Esophagus muscularis mucosa (tissue), 4 donors: ENCODE measurements at regions not wholly inside any gene's neighbourhood (a gene's known extent, or its start where the extent isn't known, plus 50 kb on each side); places are given as distances from the start of the nearest gene placed in this dataset.
A peak's percentile ranks its signal among the peaks of the same experiment; 100 is the strongest.

Experiments
- DNase-seq: peaks from one replicate; pipeline ENCODE4 v3.0.0-alpha.2; 2017; ENCODE audit errors: extremely low spot score
- H3K27ac ChIP-seq, 4 donors: fragments of 200-600 bp; sonication (generic); replicated peaks in 1 of 4; 1 replicate in 3 of 4; 2 replicates in 1 of 4; pipeline ENCODE4 v1.5.1; 2016 to 2019; ENCODE audit warnings: mild to moderate bottlenecking in 1 of 4
- H3K27me3 ChIP-seq, 4 donors: fragments of 200-600 bp; sonication (generic); one replicate each; pipeline versions ENCODE4 v1.5.1 to v1.6.0; 2016 to 2019
- H3K36me3 ChIP-seq, 4 donors: fragments of 200-600 bp; sonication (generic); one replicate each; pipeline ENCODE4 v1.5.1; 2016 to 2019
- H3K4me1 ChIP-seq, 4 donors: fragments of 200-600 bp; sonication (generic); one replicate each; pipeline ENCODE4 v1.5.1; 2016 to 2019
- H3K4me3 ChIP-seq, 4 donors: fragments of 200-600 bp; sonication (generic); 1 replicate in 2 of 4; 2 replicates in 2 of 4; pipeline ENCODE4 v1.5.1; 2016 to 2019; ENCODE audit warnings: mild to moderate bottlenecking in 4 of 4, moderate library complexity in 1 of 4
- H3K9me3 ChIP-seq, 4 donors: fragments of 200-600 bp; sonication (generic); 1 replicate in 3 of 4; 2 replicates in 1 of 4; pipeline ENCODE4 v1.5.1; 2016 to 2019
- EP300 ChIP-seq: sonication (generic); formaldehyde crosslinking; IDR thresholded peaks from one replicate; pipeline ENCODE4 v1.6.1; 2017; ENCODE audit warnings: antibody characterized with exemption
- POLR2A ChIP-seq: fragments of 450-650 bp; IDR thresholded peaks from one replicate; pipeline ENCODE4 v1.6.1; 2017; ENCODE audit warnings: antibody characterized with exemption, moderate library complexity, mild to moderate bottlenecking, low read depth
- POLR2AphosphoS5 ChIP-seq, 2 donors: sonication (generic); formaldehyde crosslinking; IDR thresholded peaks; one replicate each; pipeline ENCODE4 v1.6.1; 2017; ENCODE audit warnings: antibody characterized with exemption in 2 of 2
- WGBS: methylation state at CpG from one replicate; pipeline ENCODE4 v1.1.5; 2018; 5-methylcytosine and 5-hydroxymethylcytosine counted together
- intact Hi-C: fragments of 100-400 bp; cut with DNase I; formaldehyde crosslinking; loops from one replicate; pipeline ENCODE4 v1.15.1; 2023
- TF ChIP-seq, protein P1 (sequence below), 3 experiments: fragments of 200-600 bp in 2 of 3; fragments of 450-650 bp in 1 of 3; sonication (generic) in 2 of 3; IDR thresholded peaks; one replicate each; pipeline ENCODE4 v1.5.1; 2017 to 2019; ENCODE audit warnings: antibody characterized with exemption in 3 of 3, mild to moderate bottlenecking in 2 of 3, moderate library complexity in 1 of 3

DNA sequence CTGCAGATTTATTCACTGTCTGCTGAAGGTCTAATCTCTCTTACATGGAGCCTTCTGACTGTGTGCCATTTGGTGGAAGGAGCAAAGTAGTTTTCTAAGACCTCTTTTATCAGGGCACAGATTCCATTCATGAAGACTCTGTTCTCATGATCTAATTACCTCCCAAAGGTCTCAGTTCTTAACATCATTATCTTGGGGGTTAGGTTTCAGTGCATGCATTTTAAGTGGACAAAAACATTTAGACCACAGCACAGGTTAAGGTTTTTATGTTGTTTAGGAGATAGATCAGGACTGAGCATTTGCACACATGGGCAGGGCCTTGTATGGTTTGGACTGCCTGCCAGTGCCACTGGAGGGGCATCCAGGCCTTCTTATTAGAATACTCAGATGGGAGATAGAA is 746.1 kb downstream of the C12orf50 start:
- no peaks in the 10 kb centered on the region for H3K36me3 ChIP-seq
- no peak for DNase-seq
- no peaks in the 10 kb centered on the region for H3K4me1 ChIP-seq
- no peak overlapping the region for H3K27ac ChIP-seq
- H3K27me3 ChIP-seq = no peaks in the 10 kb centered on the region
- intact Hi-C loops = no loop called here
- TF ChIP-seq EP300 = no peak
- no peaks in the 10 kb centered on the region for H3K9me3 ChIP-seq
- no peak overlapping the region for H3K4me3 ChIP-seq

DNA sequence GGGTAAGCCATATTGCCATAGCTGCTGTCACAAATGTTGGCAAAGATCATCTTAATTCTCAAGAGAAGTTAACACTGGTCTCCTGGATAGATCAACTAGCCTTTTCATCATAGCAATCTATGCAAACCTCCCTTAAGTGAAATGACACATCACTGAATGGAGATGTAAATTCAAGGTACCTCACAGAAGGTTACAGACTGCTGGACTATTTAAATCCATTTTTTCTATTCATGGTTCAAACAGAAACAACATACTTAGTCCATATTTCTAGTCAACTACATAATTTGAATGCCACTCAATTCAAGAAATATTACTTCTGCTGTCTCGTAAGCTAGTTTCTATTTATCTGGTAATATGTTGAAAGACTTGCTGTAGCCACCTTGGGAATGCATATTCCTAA is 748.3 kb downstream of the C12orf50 start:
- no peaks in the 10 kb centered on the region for H3K36me3 ChIP-seq
- no peaks in the 10 kb centered on the region for H3K4me1 ChIP-seq
- no peak overlapping the region for H3K4me3 ChIP-seq
- H3K9me3 ChIP-seq = no peaks in the 10 kb centered on the region
- H3K27me3 ChIP-seq = no peaks in the 10 kb centered on the region
- H3K27ac ChIP-seq = no peak overlapping the region
- TF ChIP-seq POLR2A (no peak), POLR2AphosphoS5 (IDR thresholded peaks at IDR 0.05) (no peak), EP300 (no peak)
- TF ChIP-seq, protein P1, sequence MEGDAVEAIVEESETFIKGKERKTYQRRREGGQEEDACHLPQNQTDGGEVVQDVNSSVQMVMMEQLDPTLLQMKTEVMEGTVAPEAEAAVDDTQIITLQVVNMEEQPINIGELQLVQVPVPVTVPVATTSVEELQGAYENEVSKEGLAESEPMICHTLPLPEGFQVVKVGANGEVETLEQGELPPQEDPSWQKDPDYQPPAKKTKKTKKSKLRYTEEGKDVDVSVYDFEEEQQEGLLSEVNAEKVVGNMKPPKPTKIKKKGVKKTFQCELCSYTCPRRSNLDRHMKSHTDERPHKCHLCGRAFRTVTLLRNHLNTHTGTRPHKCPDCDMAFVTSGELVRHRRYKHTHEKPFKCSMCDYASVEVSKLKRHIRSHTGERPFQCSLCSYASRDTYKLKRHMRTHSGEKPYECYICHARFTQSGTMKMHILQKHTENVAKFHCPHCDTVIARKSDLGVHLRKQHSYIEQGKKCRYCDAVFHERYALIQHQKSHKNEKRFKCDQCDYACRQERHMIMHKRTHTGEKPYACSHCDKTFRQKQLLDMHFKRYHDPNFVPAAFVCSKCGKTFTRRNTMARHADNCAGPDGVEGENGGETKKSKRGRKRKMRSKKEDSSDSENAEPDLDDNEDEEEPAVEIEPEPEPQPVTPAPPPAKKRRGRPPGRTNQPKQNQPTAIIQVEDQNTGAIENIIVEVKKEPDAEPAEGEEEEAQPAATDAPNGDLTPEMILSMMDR (IDR thresholded peaks at IDR 0.05) = no peak
- intact Hi-C loops = no loop called here
- WGBS = 88% methylated on average over 1 of the region's 1 CpG
- DNase-seq = no peak

DNA sequence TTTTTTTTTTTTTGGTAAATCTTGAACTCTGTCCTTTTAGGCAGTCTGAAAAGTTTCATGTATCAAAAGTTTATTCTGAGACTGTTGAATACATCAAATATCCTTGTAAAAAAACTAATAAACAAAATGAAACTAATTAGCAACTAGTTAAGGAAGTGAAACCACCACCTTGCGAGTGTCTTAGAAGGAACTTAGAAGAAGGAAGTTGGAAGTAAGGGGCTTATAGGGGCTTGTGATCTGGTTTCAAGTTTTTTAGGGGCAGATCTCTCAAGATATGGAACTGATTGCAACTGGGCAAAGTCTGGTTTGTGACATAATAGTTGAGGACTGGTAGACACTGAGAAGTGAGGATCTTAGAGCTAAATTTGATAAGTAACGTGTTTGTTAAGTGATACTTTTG is 748.8 kb downstream of the C12orf50 start:
- TF ChIP-seq POLR2AphosphoS5 (IDR thresholded peaks at IDR 0.05) (no peak), EP300 (no peak), POLR2A (no peak)
- TF ChIP-seq, protein P1 (IDR thresholded peaks at IDR 0.05) = no peak
- 83% methylated on average over 2 of the region's 2 CpGs for WGBS
- Histone ChIP-seq H3K36me3 (no peaks in the 10 kb centered on the region), H3K27me3 (no peaks in the 10 kb centered on the region), H3K9me3 (no peaks in the 10 kb centered on the region), H3K27ac (no peak overlapping the region), H3K4me3 (no peak overlapping the region), H3K4me1 (no peaks in the 10 kb centered on the region)
- no peak for DNase-seq
- intact Hi-C loops = no loop called here

DNA sequence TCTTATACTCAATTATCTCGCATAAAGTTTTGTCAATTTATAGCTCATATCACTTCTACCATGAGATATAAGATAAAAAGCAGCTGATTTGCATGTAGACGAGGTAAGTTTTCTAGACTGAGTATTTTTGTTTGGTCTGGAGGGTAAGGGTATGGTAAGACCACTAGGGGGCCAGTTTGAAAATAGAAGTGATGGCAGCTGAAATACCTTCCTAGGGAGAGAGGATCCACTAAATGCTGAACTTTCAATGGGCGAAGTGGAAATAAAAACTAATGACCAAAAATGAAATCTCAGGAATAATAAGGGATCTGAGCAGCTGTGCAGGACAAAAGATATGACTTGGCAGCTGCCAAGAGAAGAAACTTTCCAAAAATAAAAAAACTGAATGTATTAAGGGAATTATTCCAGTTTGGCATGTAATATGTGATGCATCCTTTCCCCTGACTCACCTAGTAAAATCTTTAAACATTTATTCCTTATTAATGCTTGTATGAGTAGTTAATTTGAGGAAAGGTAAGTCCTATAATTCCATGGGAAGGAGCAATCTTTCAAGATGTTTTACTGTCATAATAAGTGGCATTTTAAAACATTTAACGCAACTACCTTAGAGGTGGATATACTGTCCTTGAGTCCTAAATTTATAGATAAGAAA is 754.5 kb downstream of the C12orf50 start:
- Histone ChIP-seq H3K4me3 (no peak overlapping the region), H3K27ac (no peak overlapping the region), H3K4me1 (no peaks in the 10 kb centered on the region), H3K9me3 (no peaks in the 10 kb centered on the region), H3K27me3 (no peaks in the 10 kb centered on the region), H3K36me3 (no peaks in the 10 kb centered on the region)
- DNase-seq = no peak
- TF ChIP-seq EP300 (no peak), POLR2A (no peak)
- TF ChIP-seq, protein P1 (IDR thresholded peaks at IDR 0.05) = peak in 2 of 3 experiments; percentile 23 to 28
- intact Hi-C loops = no loop called here
- WGBS = 69% methylated on average over 4 of the region's 4 CpGs

DNA sequence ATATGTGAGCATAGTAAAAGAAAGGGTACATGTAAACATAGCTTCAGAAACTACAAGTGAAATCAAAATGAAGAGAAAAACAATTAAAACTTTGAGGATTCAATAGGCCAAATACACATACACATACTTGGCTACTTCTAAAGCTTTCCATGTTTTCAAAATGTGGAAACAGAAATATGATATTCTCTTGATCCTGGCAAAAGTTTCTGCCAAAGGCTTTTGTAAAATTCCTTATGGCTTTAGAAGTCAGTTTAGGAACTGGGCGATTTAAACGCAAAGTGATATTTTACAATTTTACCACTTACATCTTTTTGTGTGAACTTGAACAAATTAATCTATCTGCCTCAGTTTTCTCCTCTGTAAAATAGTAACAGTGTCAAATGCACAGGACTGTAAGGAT is 756.4 kb downstream of the C12orf50 start:
- H3K4me3 ChIP-seq = no peak overlapping the region
- no peaks in the 10 kb centered on the region for H3K27me3 ChIP-seq
- no peaks in the 10 kb centered on the region for H3K36me3 ChIP-seq
- no peak overlapping the region for H3K27ac ChIP-seq
- H3K4me1 ChIP-seq = no peaks in the 10 kb centered on the region
- 79% methylated on average over 2 of the region's 2 CpGs for WGBS
- intact Hi-C loops = no loop called here
- TF ChIP-seq POLR2A (no peak), EP300 (no peak)
- TF ChIP-seq, protein P1 (IDR thresholded peaks at IDR 0.05) = no peak
- no peak for DNase-seq
- no peaks in the 10 kb centered on the region for H3K9me3 ChIP-seq
